ENCODE measurements at regions not wholly inside any gene's neighbourhood (a gene's known extent, or its start where the extent isn't known, plus 50 kb on each side); places are given as distances from the start of the nearest gene placed in this dataset.
A peak's percentile ranks its signal among the peaks of the same experiment; 100 is the strongest.

DNA sequence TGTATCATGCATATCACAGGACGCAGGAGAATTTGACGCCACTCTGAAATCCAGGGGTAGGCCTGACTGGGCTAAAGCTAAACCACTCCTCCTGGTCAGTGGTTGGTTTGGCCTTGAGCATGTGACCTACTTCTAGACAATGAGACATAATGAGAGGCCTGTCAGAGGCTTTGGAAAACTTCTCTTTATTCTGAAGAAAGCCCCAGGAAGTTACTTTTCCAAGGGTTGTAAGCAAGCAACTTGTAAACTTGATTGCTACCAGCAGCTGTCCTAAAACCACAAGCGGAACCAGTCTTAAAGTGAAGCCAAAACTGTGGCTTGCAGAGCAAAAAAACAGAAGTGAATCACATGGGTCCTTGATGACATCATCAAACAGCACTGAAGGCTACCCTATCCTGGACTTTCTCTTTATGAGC lies 138.2 kb upstream of the COX10 start:
- no peaks in the 10 kb centered on the region for H3K27me3 ChIP-seq (replicated peaks in 1 of 7)
- peaks cover 0 to 30% (median 18%) of the 10 kb centered on the region in 6 donors for H3K4me1 ChIP-seq
- intact Hi-C loops (cut with DNase I; ENCODE audit: low total_unique reads): no loop called here
- TF ChIP-seq CTCF (IDR thresholded peaks at IDR 0.05 in 8 of 11, conservative IDR thresholded peaks at IDR 0.05 in 3 of 11): no peak
- TF ChIP-seq POLR2AphosphoS5 (IDR thresholded peaks at IDR 0.05): peak in 1 of 3 donors; percentile 10
- H3K36me3 ChIP-seq: no peaks in the 10 kb centered on the region
- no peak for DNase-seq
- H3K4me3 ChIP-seq: no peak overlapping the region
- 37 to 60% (median 54%) methylated on average over 3 of the region's 3 CpGs for WGBS, 5 donors
- H3K27ac ChIP-seq: peak overlapping the region in 7 of 8 donors; percentile 64 to 84 (median 69)
- H3K9me3 ChIP-seq: no peaks in the 10 kb centered on the region

GRCh38 chr17:13931800-13932460 lies 137.4 kb upstream of the COX10 start:
- no peak for TF ChIP-seq POLR2A (IDR thresholded peaks at IDR 0.05)
- no peak for TF ChIP-seq POLR2AphosphoS5 (IDR thresholded peaks at IDR 0.05)
- no peak for TF ChIP-seq CTCF (IDR thresholded peaks at IDR 0.05 in 8 of 11, conservative IDR thresholded peaks at IDR 0.05 in 3 of 11)
- H3K4me3 ChIP-seq: no peak overlapping the region
- peak; percentile 85 for DNase-seq
- no peaks in the 10 kb centered on the region for H3K9me3 ChIP-seq
- peaks cover 0 to 30% (median 18%) of the 10 kb centered on the region in 6 donors for H3K4me1 ChIP-seq
- intact Hi-C loops (cut with DNase I; ENCODE audit: low total_unique reads): no loop called here
- H3K27ac ChIP-seq: peak overlapping the region in 7 of 8 donors; percentile 64 to 84 (median 69)
- H3K36me3 ChIP-seq: no peaks in the 10 kb centered on the region
- WGBS, 5 donors: 26 to 40% (median 30%) methylated on average over 3 to 4 of the region's 4 CpGs
- H3K27me3 ChIP-seq (replicated peaks in 1 of 7): no peaks in the 10 kb centered on the region

- Histone ChIP-seq H3K27ac (peak overlapping the region in 1 of 8 donors; percentile 84), H3K4me1 (peaks cover 0 to 30% (median 18%) of the 10 kb centered on the region in 6 donors), H3K9me3 (peaks cover 0 to 3% (median 0%) of the 10 kb centered on the region in 8 donors), H3K4me3 (no peak overlapping the region), H3K36me3 (no peaks in the 10 kb centered on the region), H3K27me3 (replicated peaks in 1 of 7) (no peaks in the 10 kb centered on the region)
- intact Hi-C loops (cut with DNase I; ENCODE audit: low total_unique reads): no loop called here
- DNase-seq: no peak
- 60 to 72% (median 66%) methylated on average over 8 of the region's 8 CpGs for WGBS, 5 donors
- TF ChIP-seq POLR2AphosphoS5 (IDR thresholded peaks at IDR 0.05) (no peak), POLR2A (IDR thresholded peaks at IDR 0.05) (no peak), CTCF (IDR thresholded peaks at IDR 0.05 in 8 of 11, conservative IDR thresholded peaks at IDR 0.05 in 3 of 11) (no peak)
Observed at GRCh38 chr17:13933441-13934276, 135.6 kb upstream of the COX10 start.

- TF ChIP-seq POLR2AphosphoS5 (IDR thresholded peaks at IDR 0.05) (no peak), POLR2A (IDR thresholded peaks at IDR 0.05) (no peak), CTCF (IDR thresholded peaks at IDR 0.05 in 8 of 11, conservative IDR thresholded peaks at IDR 0.05 in 3 of 11) (no peak)
- Histone ChIP-seq H3K4me1 (no peaks in the 10 kb centered on the region), H3K27ac (no peak overlapping the region), H3K27me3 (replicated peaks in 1 of 7) (no peaks in the 10 kb centered on the region), H3K36me3 (no peaks in the 10 kb centered on the region), H3K9me3 (peaks cover 0 to 24% (median 4%) of the 10 kb centered on the region in 8 donors), H3K4me3 (no peak overlapping the region)
- intact Hi-C loops (cut with DNase I; ENCODE audit: low total_unique reads): no loop called here
- DNase-seq: no peak
- 38 to 89% (median 52%) methylated on average over 1 of the region's 1 CpG for WGBS, 5 donors
Observed at GRCh38 chr17:13939222-13939621, 130.1 kb upstream of the COX10 start.
